Natural killer cell (primary cell): ENCODE measurements at regions not wholly inside any gene's neighbourhood (a gene's known extent, or its start where the extent isn't known, plus 50 kb on each side); places are given as distances from the start of the nearest gene placed in this dataset.

Source experiments
- ATAC-seq, 3 donors: fragments of 150-1000 bp in 2 of 3; fragments of 200-7000 bp in 1 of 3; cut with Tn5 transposase; 1 replicate in 1 of 3; 2 replicates in 2 of 3; pipeline ENCODE4 v1.10.0; 2021; ENCODE audit warnings: mild to moderate bottlenecking in 2 of 3, moderate library complexity in 2 of 3
- DNase-seq, 2 donors: peaks; one replicate each; pipeline versions ENCODE4 v3.0.0 to v3.0.0-alpha.2; 2013 to 2021; ENCODE audit warnings: mixed read lengths in 1 of 2
- H3K27ac ChIP-seq: one replicate; pipeline ENCODE4 v1.5.1; 2013; ENCODE audit warnings: mild to moderate bottlenecking, low read length
- H3K27me3 ChIP-seq: one replicate; pipeline ENCODE4 v1.6.1; 2013; ENCODE audit warnings: low read length; ENCODE audit not compliant: control insufficient read depth, insufficient read depth
- H3K36me3 ChIP-seq: one replicate; pipeline ENCODE4 v1.6.1; 2013; ENCODE audit warnings: low read length; ENCODE audit not compliant: control insufficient read depth, insufficient read depth
- H3K4me1 ChIP-seq: one replicate; pipeline ENCODE4 v1.6.1; 2013; ENCODE audit warnings: low read length; ENCODE audit not compliant: control insufficient read depth, insufficient read depth
- H3K4me3 ChIP-seq: one replicate; pipeline ENCODE4 v1.5.1; 2013; ENCODE audit warnings: low read length
- H3K9me3 ChIP-seq: one replicate; pipeline ENCODE4 v1.6.1; 2013; ENCODE audit warnings: low read length; ENCODE audit not compliant: control insufficient read depth, insufficient read depth
- H3K27ac Mint-ChIP-seq, 2 donors: one replicate each; pipeline ENCODE4 v1.8.0; 2022; ENCODE audit warnings: mild to moderate bottlenecking in 2 of 2, mixed read lengths in 2 of 2, moderate library complexity in 1 of 2
- H3K27me3 Mint-ChIP-seq, 2 donors: one replicate each; pipeline ENCODE4 v1.8.0; 2022; ENCODE audit warnings: low read depth in 2 of 2, mixed read lengths in 2 of 2
- H3K36me3 Mint-ChIP-seq: one replicate; pipeline ENCODE4 v1.8.0; 2022; ENCODE audit warnings: mixed read lengths
- H3K4me1 Mint-ChIP-seq, 2 donors: one replicate each; pipeline ENCODE4 v1.8.0; 2022; ENCODE audit warnings: mixed read lengths in 2 of 2
- H3K4me3 Mint-ChIP-seq: one replicate; pipeline ENCODE4 v1.8.0; 2022; ENCODE audit warnings: mild to moderate bottlenecking, moderate library complexity, mixed read lengths
- H3K9me3 Mint-ChIP-seq, 2 donors: one replicate each; pipeline ENCODE4 v1.8.0; 2022; ENCODE audit warnings: mixed read lengths in 2 of 2
- WGBS: methylation state at CpG from one replicate; pipeline ENCODE4 v1.1.7; 2013; ENCODE audit warnings: missing lambda C conversion rate; ENCODE audit not compliant: insufficient coverage; 5-methylcytosine and 5-hydroxymethylcytosine counted together
- intact Hi-C: fragments of 100-400 bp; cut with micrococcal nuclease; formaldehyde crosslinking; loops from one replicate; pipeline ENCODE4 v1.14.2; 2022
- TF ChIP-seq, protein P1 (sequence below): fragments of 200-600 bp; IDR thresholded peaks from one replicate; pipeline ENCODE4 v1.8.0; 2022; ENCODE audit warnings: antibody characterized with exemption

DNA sequence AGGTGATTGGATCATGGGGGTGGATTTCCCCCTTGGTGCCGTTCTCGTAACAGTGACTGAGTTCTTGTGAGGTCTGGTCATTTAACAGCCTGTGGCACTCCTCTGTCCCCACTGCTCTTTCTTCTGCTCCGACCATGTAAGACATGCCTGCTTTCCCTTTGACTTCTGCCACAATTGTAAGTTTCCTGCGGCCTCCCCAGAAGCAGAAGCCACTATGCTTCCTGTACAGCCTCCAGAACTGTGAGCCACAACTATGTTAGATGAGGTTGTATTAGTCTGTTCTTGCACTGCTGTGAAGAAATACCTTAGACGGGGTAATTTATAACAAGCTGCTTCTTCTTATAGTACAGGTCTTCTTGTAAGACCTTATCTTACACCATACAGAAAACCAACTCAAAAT lies 241.7 kb upstream of the KLF14 start:
- DNase-seq: no peak
- H3K4me3 Mint-ChIP-seq: no peak overlapping the region

DNA sequence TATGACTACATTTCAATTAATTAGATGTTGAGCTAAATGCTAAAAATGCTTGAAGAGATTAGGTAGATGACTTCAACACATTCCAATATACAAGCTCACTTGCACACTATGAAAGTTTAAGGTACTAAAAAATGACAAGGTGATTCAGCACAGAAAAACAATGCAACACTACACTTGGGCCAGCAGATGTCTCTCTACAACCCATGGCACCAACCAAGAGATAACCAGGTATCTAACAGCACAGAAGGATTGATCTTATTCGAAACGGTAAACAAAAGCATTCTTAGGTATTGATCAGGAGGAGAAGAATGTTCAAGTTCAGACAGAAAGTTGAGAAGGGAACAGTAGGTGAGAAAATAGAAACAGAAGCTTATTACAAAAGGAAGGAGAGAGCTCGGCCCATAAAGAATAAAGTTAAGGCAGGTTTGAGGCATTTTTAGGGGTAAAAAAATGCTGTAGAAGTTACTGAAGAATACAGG lies 248.2 kb upstream of the KLF14 start:
- peaks cover 36 to 38% of the 10 kb centered on the region in 2 donors for H3K4me1 Mint-ChIP-seq
- H3K27me3 Mint-ChIP-seq: no peaks in the 10 kb centered on the region
- H3K9me3 Mint-ChIP-seq: no peaks in the 10 kb centered on the region
- no peak overlapping the region for H3K4me3 Mint-ChIP-seq
- H3K36me3 ChIP-seq: peaks cover 4% of the 10 kb centered on the region
- TF ChIP-seq, protein P1, sequence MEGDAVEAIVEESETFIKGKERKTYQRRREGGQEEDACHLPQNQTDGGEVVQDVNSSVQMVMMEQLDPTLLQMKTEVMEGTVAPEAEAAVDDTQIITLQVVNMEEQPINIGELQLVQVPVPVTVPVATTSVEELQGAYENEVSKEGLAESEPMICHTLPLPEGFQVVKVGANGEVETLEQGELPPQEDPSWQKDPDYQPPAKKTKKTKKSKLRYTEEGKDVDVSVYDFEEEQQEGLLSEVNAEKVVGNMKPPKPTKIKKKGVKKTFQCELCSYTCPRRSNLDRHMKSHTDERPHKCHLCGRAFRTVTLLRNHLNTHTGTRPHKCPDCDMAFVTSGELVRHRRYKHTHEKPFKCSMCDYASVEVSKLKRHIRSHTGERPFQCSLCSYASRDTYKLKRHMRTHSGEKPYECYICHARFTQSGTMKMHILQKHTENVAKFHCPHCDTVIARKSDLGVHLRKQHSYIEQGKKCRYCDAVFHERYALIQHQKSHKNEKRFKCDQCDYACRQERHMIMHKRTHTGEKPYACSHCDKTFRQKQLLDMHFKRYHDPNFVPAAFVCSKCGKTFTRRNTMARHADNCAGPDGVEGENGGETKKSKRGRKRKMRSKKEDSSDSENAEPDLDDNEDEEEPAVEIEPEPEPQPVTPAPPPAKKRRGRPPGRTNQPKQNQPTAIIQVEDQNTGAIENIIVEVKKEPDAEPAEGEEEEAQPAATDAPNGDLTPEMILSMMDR: peak; percentile 68
- intact Hi-C loops: loop anchor here (5.0 kb wide), 1 partner anchor 60 kb away; no protein-coding TSS in a partner anchor
- H3K4me3 ChIP-seq: no peak overlapping the region
- 19% methylated on average over 3 of the region's 3 CpGs for WGBS
- DNase-seq (peak in 1 of 2 donors; percentile 77), ATAC-seq (peak; percentile 61 to 78 (median 62))
- no peaks in the 10 kb centered on the region for H3K9me3 ChIP-seq
- H3K27me3 ChIP-seq: no peaks in the 10 kb centered on the region
- peaks cover 25% of the 10 kb centered on the region for H3K4me1 ChIP-seq
- no peak overlapping the region for H3K27ac Mint-ChIP-seq
- H3K27ac ChIP-seq: peak overlapping the region; percentile 60
- H3K36me3 Mint-ChIP-seq: no peaks in the 10 kb centered on the region

More for the DNA sequence above, 241.7 kb upstream of the KLF14 start:
- no peaks in the 10 kb centered on the region for H3K36me3 Mint-ChIP-seq
- Histone ChIP-seq H3K27ac (no peak overlapping the region), H3K36me3 (peaks cover 4% of the 10 kb centered on the region), H3K27me3 (no peaks in the 10 kb centered on the region), H3K4me3 (no peak overlapping the region), H3K9me3 (peaks cover 3% of the 10 kb centered on the region), H3K4me1 (peaks cover 4% of the 10 kb centered on the region)
- no peaks in the 10 kb centered on the region for H3K27me3 Mint-ChIP-seq
- WGBS: 89% methylated on average over 4 of the region's 5 CpGs
- intact Hi-C loops: no loop called here
- TF ChIP-seq, protein P1: no peak
- H3K9me3 Mint-ChIP-seq: no peaks in the 10 kb centered on the region
- H3K4me1 Mint-ChIP-seq: peaks cover 52 to 55% of the 10 kb centered on the region in 2 donors
- ATAC-seq: no peak
- peak overlapping the region; percentile 45 to 56 for H3K27ac Mint-ChIP-seq

DNA sequence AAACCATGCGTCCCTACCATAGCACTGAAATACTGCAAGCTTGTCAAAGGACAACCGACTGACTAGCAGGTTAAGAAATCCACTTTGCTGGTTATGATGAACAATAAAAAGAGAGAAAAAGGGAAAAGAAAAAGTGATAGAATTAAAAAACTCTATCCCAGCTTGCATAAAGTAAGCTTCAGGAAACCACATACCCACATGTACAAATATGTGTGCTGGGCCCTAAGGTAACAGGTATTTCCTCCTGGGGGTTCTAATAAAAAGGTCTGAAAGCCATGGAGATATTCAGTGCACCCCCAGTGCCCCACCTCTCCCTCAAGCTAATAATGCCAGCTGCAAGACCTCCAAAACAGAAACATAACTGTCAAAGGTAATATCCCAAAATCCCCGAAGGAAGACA lies 248.6 kb upstream of the KLF14 start:
- no peaks in the 10 kb centered on the region for H3K27me3 Mint-ChIP-seq
- Histone ChIP-seq H3K9me3 (no peaks in the 10 kb centered on the region), H3K36me3 (peaks cover 4% of the 10 kb centered on the region), H3K27me3 (no peaks in the 10 kb centered on the region), H3K4me3 (no peak overlapping the region), H3K4me1 (peaks cover 26% of the 10 kb centered on the region), H3K27ac (peak overlapping the region; percentile 60)
- no peaks in the 10 kb centered on the region for H3K9me3 Mint-ChIP-seq
- no peak overlapping the region for H3K27ac Mint-ChIP-seq
- H3K4me1 Mint-ChIP-seq: peaks cover 38 to 41% of the 10 kb centered on the region in 2 donors
- TF ChIP-seq, protein P1: no peak
- intact Hi-C loops: loop anchor here (5.0 kb wide), 1 partner anchor 60 kb away; no protein-coding TSS in a partner anchor
- DNase-seq (peak in 1 of 2 donors; percentile 42), ATAC-seq (no peak)
- 13% methylated on average over 1 of the region's 3 CpGs for WGBS
- H3K4me3 Mint-ChIP-seq: no peak overlapping the region
- no peaks in the 10 kb centered on the region for H3K36me3 Mint-ChIP-seq

DNA sequence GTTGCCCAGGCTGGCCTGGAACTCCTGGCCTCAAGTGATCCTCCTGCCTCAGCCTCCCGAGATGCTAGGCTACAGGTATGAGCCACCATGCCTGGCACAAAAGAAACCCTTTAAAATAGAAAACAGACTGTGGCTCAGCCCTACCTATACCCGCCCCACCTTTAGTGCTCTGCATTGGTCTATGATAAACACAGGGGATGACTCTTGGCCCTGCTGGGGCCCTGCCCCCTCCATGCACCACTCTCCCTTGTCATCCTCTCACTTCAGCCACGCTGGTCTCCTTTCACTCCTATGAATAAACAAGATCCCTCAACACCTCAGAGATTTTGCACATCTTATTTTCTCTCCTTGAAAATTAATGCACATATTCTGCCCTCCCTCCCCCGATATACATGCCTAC lies 251.4 kb upstream of the KLF14 start:
- H3K9me3 Mint-ChIP-seq: no peaks in the 10 kb centered on the region
- intact Hi-C loops: no loop called here
- Histone ChIP-seq H3K36me3 (peaks cover 4% of the 10 kb centered on the region), H3K27me3 (no peaks in the 10 kb centered on the region), H3K9me3 (no peaks in the 10 kb centered on the region), H3K27ac (peak overlapping the region; percentile 73), H3K4me3 (no peak overlapping the region), H3K4me1 (peaks cover 38% of the 10 kb centered on the region)
- peak overlapping the region; percentile 26 for H3K4me3 Mint-ChIP-seq
- ATAC-seq (peak in 1 of 3 donors; percentile 20), DNase-seq (no peak)
- H3K4me1 Mint-ChIP-seq: peaks cover 50 to 52% of the 10 kb centered on the region in 2 donors
- 88% methylated on average over 4 of the region's 4 CpGs for WGBS
- H3K27ac Mint-ChIP-seq: peak overlapping the region in 1 of 2 donors; percentile 96
- TF ChIP-seq, protein P1: no peak
- no peaks in the 10 kb centered on the region for H3K36me3 Mint-ChIP-seq
- no peaks in the 10 kb centered on the region for H3K27me3 Mint-ChIP-seq
